ENCODE measurements at regions not wholly inside any gene's neighbourhood (a gene's known extent, or its start where the extent isn't known, plus 50 kb on each side); places are given as distances from the start of the nearest gene placed in this dataset.

DNA sequence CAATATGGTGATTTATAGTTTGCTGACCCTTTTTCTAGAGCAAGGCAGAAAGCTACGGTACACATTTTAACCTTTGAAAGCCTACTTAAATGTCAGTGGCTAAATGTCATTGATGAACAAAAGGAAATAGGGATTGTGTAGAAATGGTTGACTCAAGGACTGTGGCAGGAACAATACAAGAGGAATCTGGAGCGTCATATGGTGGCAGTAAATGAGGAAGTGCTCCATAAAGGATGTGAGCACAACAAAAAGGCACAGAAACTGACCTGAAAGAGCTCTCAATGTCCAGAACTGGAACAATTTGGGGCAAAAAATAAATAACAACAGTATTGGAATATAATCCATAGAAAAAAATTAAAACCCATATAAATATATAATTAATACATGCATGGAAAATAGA is 443.9 kb upstream of the VRK2 start:
- TF ChIP-seq, protein P1, sequence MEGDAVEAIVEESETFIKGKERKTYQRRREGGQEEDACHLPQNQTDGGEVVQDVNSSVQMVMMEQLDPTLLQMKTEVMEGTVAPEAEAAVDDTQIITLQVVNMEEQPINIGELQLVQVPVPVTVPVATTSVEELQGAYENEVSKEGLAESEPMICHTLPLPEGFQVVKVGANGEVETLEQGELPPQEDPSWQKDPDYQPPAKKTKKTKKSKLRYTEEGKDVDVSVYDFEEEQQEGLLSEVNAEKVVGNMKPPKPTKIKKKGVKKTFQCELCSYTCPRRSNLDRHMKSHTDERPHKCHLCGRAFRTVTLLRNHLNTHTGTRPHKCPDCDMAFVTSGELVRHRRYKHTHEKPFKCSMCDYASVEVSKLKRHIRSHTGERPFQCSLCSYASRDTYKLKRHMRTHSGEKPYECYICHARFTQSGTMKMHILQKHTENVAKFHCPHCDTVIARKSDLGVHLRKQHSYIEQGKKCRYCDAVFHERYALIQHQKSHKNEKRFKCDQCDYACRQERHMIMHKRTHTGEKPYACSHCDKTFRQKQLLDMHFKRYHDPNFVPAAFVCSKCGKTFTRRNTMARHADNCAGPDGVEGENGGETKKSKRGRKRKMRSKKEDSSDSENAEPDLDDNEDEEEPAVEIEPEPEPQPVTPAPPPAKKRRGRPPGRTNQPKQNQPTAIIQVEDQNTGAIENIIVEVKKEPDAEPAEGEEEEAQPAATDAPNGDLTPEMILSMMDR (IDR thresholded peaks at IDR 0.05): no peak
- no peak for TF ChIP-seq POLR2A (IDR thresholded peaks at IDR 0.05)
